Loucy (cell line): ENCODE measurements at regions not wholly inside any gene's neighbourhood (a gene's known extent, or its start where the extent isn't known, plus 50 kb on each side); places are given as distances from the start of the nearest gene placed in this dataset.

Experiments
- CTCF ChIP-seq: fragments of 200-600 bp; sonication (generic); conservative IDR thresholded peaks from 2 replicates; pipeline ENCODE4 v1.5.1; 2014; ENCODE audit warnings: mild to moderate bottlenecking, antibody characterized with exemption, low read length
- EZH2phosphoT487 ChIP-seq: fragments of 200-600 bp; IDR thresholded peaks from 2 replicates; pipeline ENCODE4 v1.6.1; 2018; ENCODE audit warnings: antibody characterized with exemption, mild to moderate bottlenecking, moderate library complexity, borderline replicate concordance

- TF ChIP-seq CTCF, result no peak
- TF ChIP-seq EZH2phosphoT487, result no peak
Observed at GRCh38 chr7:114102131-114102530, 183.3 kb upstream of the PPP1R3A start.
